Heart left ventricle (tissue), 16 donors: ENCODE measurements at regions not wholly inside any gene's neighbourhood (a gene's known extent, or its start where the extent isn't known, plus 50 kb on each side); places are given as distances from the start of the nearest gene placed in this dataset.

Experiments
- ATAC-seq, 4 donors: fragments of 200-7000 bp; cut with Tn5 transposase; one replicate each; pipeline ENCODE4 v1.9.1; 2020 to 2022; ENCODE audit warnings: moderate library complexity in 4 of 4, mild to moderate bottlenecking in 3 of 4, moderate number of reproducible peaks in 1 of 4
- DNase-seq, 5 donors: peaks; one replicate each; pipeline ENCODE4 v3.0.0-alpha.2; 2020
- H3K27ac ChIP-seq, 12 donors: fragments of 200-600 bp; sonication (generic) in 4 of 12; one replicate each; pipeline versions ENCODE4 v1.5.0 to v1.8.0; 2016 to 2022; ENCODE audit warnings: mild to moderate bottlenecking in 2 of 12
- H3K27me3 ChIP-seq, 9 donors: fragments of 200-600 bp; sonication (generic) in 2 of 9; one replicate each; pipeline versions ENCODE4 v1.5.1 to v1.8.0; 2016 to 2022; ENCODE audit warnings: mild to moderate bottlenecking in 3 of 9
- H3K36me3 ChIP-seq, 9 donors: fragments of 200-600 bp; sonication (generic) in 2 of 9; one replicate each; pipeline versions ENCODE4 v1.5.0 to v1.8.0; 2018 to 2022; ENCODE audit warnings: mild to moderate bottlenecking in 2 of 9
- H3K4me1 ChIP-seq, 12 donors: fragments of 200-600 bp; sonication (generic) in 4 of 12; one replicate each; pipeline versions ENCODE4 v1.5.0 to v1.8.0; 2016 to 2022; ENCODE audit warnings: mild to moderate bottlenecking in 3 of 12
- H3K4me3 ChIP-seq, 12 donors: fragments of 200-600 bp; sonication (generic) in 4 of 12; one replicate each; pipeline versions ENCODE4 v1.5.0 to v1.8.0; 2017 to 2022; ENCODE audit warnings: mild to moderate bottlenecking in 9 of 12, moderate library complexity in 4 of 12
- H3K9me3 ChIP-seq, 12 donors: fragments of 200-600 bp; sonication (generic) in 4 of 12; one replicate each; pipeline versions ENCODE4 v1.5.0 to v1.8.0; 2016 to 2022; ENCODE audit warnings: mild to moderate bottlenecking in 1 of 12
- CTCF ChIP-seq, 12 donors: fragments of 200-600 bp; sonication (generic) in 4 of 12; IDR thresholded peaks; one replicate each; pipeline versions ENCODE4 v1.5.0 to v1.8.0; 2018 to 2022; ENCODE audit warnings: antibody characterized with exemption in 12 of 12, mild to moderate bottlenecking in 5 of 12
- POLR2A ChIP-seq, 2 donors: fragments of 450-650 bp; IDR thresholded peaks; one replicate each; pipeline ENCODE4 v1.6.1; 2017; ENCODE audit warnings: antibody characterized with exemption in 2 of 2, mild to moderate bottlenecking in 2 of 2, moderate library complexity in 2 of 2
- WGBS, 4 donors: extraction: QIAGEN DNeasy Blood & Tissue Kit in 2 of 4; methylation state at CpG; one replicate each; pipeline versions ENCODE4 v1.1.5 to v1.1.7; 2013 to 2018; 5-methylcytosine and 5-hydroxymethylcytosine counted together
- intact Hi-C, 10 donors: fragments of 100-400 bp; cut with DNase I; formaldehyde crosslinking; loops; one replicate each; pipeline versions ENCODE4 v1.11.1 to v1.14.2; 2022
- donor health status: ischemic (EF 13 %, LVEDD 7.1; RV severe dilation, severe dysfunction).
- donor health status: healthy with polysubstance abuse.
- donor health status: DM: no; HTN: yes; CAD: no.
- donor health status: DM: no; HTN: no; CAD: no.
- donor health status: ischemic (EF 25% LVEDD 6.9; RV normal size, moderate dysfunction).
- donor health status: ischemic (EF 25% LVEDD 5.7; RV mildly dilated, moderate dysfunction).
- donor health status: healthy.
- donor health status: DM: yes; HTN: yes; CAD: no.
- donor health status: ischemic (EF 35%, LVEDD 5.7; RV mildly dilated, moderate dysfunction).
- donor health status: nonischemic (EF 11% LVEDD 7.7; RV severe dilation, severe dysfunction).
- donor health status: DM: yes; HTN: yes; CAD: no.
- donor health status: PGD.
- donor health status: ischemic (EF 29% LVEDD 5.4; RV normal size, mild dysfunction).
- donor health status: nonischemic (EF 23%, LVEDD 6.1; RV moderate dilation, normal function).

GRCh38 chr18:73774811-73775509 is 372.7 kb downstream of the FBXO15 start:
- ATAC-seq = peak; percentile 58 to 85 (median 78)
- peak in 4 of 5 donors; percentile 20 to 40 (median 32) for DNase-seq
- no peak overlapping the region for H3K27ac ChIP-seq
- H3K9me3 ChIP-seq = no peaks in the 10 kb centered on the region
- H3K27me3 ChIP-seq = no peaks in the 10 kb centered on the region
- 61 to 70% (median 69%) methylated on average over 17 of the region's 17 CpGs for WGBS, 4 donors
- TF ChIP-seq CTCF (IDR thresholded peaks at IDR 0.05) (peak in 2 of 12 donors; percentile 8 to 28), POLR2A (IDR thresholded peaks at IDR 0.05) (no peak)
- no peaks in the 10 kb centered on the region for H3K36me3 ChIP-seq
- intact Hi-C loops = no loop called here
- no peak overlapping the region for H3K4me3 ChIP-seq
- peaks cover 0 to 3% (median 0%) of the 10 kb centered on the region in 12 donors for H3K4me1 ChIP-seq

GRCh38 chr18:73768043-73768442 is 379.6 kb downstream of the FBXO15 start:
- TF ChIP-seq CTCF (IDR thresholded peaks at IDR 0.05) (no peak), POLR2A (IDR thresholded peaks at IDR 0.05) (no peak)
- WGBS, 4 donors = 41 to 71% (median 58%) methylated on average over 5 to 6 of the region's 6 CpGs
- peaks cover 0 to 3% (median 0%) of the 10 kb centered on the region in 12 donors for H3K4me1 ChIP-seq
- H3K4me3 ChIP-seq = no peak overlapping the region
- H3K36me3 ChIP-seq = no peaks in the 10 kb centered on the region
- H3K9me3 ChIP-seq = no peaks in the 10 kb centered on the region
- intact Hi-C loops = no loop called here
- ATAC-seq (no peak), DNase-seq (no peak)
- H3K27ac ChIP-seq = no peak overlapping the region
- no peaks in the 10 kb centered on the region for H3K27me3 ChIP-seq

DNA sequence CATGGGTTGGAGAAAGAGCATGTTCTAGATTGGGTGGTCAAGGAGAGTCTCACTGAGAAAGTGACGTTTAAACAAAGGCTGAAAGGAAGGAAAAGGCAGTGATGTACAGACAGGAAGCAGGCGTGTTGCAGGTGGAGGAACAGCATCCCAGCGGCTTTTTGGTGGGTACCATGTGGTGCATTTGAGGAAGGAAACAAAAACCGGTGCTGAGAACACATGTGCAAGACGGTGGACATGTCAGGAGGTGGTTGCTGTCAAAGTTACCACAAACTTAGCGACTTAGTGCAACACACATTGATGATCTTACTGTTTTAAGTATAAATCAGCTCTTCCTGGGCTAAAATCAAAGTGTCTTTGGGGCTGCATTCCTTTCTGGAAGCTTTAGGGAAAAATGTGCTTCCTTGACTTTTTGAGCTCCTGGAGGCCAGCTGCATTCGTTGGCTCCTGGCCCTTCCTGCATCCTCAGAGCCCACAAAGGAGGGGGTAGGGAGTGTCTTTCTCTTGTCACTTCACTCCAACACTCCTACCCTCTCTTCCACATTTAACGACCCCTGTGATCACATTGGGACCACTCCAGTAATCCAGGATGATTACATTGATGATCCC is 380.6 kb downstream of the FBXO15 start:
- Histone ChIP-seq H3K4me1 (no peaks in the 10 kb centered on the region), H3K9me3 (no peaks in the 10 kb centered on the region), H3K36me3 (no peaks in the 10 kb centered on the region), H3K27ac (no peak overlapping the region), H3K27me3 (no peaks in the 10 kb centered on the region), H3K4me3 (no peak overlapping the region)
- intact Hi-C loops = no loop called here
- DNase-seq = no peak
- WGBS, 4 donors = 46 to 57% (median 55%) methylated on average over 8 of the region's 8 CpGs
- no peak for ATAC-seq
- TF ChIP-seq POLR2A (IDR thresholded peaks at IDR 0.05) = no peak
- TF ChIP-seq CTCF (IDR thresholded peaks at IDR 0.05) = no peak

DNA sequence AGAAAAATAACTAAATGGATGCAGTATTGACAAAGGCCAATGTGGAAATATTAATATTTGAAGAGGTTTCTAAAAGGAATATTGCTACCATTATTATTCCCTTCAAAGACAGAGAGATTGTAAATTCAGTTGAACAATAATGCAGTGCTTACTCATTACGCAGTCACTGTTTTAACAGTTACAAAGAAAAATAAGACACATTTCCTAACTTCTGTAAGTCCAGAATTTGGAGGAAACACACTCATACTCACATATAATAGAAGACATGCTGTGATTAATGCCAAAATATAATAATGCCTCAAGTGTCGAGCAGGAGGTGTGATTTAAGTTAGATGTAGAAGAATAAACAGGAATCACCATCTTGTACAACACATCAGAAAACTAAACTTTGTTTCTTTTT is 389.2 kb downstream of the FBXO15 start:
- ATAC-seq (no peak), DNase-seq (no peak)
- Histone ChIP-seq H3K9me3 (no peaks in the 10 kb centered on the region), H3K27me3 (no peaks in the 10 kb centered on the region), H3K4me3 (no peak overlapping the region), H3K36me3 (no peaks in the 10 kb centered on the region), H3K4me1 (no peaks in the 10 kb centered on the region), H3K27ac (no peak overlapping the region)
- intact Hi-C loops = no loop called here
- 88 to 95% (median 90%) methylated on average over 2 of the region's 2 CpGs for WGBS, 4 donors
- TF ChIP-seq CTCF (IDR thresholded peaks at IDR 0.05) = no peak
